H1 (cell line): ENCODE measurements at regions not wholly inside any gene's neighbourhood (a gene's known extent, or its start where the extent isn't known, plus 50 kb on each side); places are given as distances from the start of the nearest gene placed in this dataset.

Experiments used
- ASH2L ChIP-seq: fragments of 200-600, 300-600 bp; sonication (generic); IDR thresholded peaks from one replicate; pipeline ENCODE4 v1.7.1; 2017; ENCODE audit warnings: low read length
- BRCA1 ChIP-seq: IDR thresholded peaks from 2 replicates; pipeline ENCODE4 v1.6.1; 2012; ENCODE audit warnings: low read depth, low read length, improper control_type of control experiment
- CBX8 ChIP-seq: fragments of 300-800, 300-1000 bp; sonication (generic); IDR thresholded peaks from 2 replicates; pipeline ENCODE4 v1.7.1; 2016; ENCODE audit warnings: low read depth, low read length, borderline replicate concordance
- EP300 ChIP-seq, 2 experiments: IDR thresholded peaks; 1 replicate in 1 of 2; 2 replicates in 1 of 2; pipeline ENCODE4 v1.6.1; 2011 to 2012; ENCODE audit warnings: low read depth in 2 of 2, low read length in 2 of 2, mild to moderate bottlenecking in 2 of 2, borderline replicate concordance in 1 of 2, inconsistent platforms in 1 of 2, moderate library complexity in 1 of 2
- EZH2 ChIP-seq: fragments of 200-600 bp; sonication (generic); IDR thresholded peaks from 2 replicates; pipeline ENCODE4 v1.7.1; 2012; ENCODE audit warnings: low read depth, mild to moderate bottlenecking, moderate library complexity, low read length, inconsistent platforms; ENCODE audit not compliant: severe bottlenecking
- FOSL1 ChIP-seq: IDR thresholded peaks from 2 replicates; pipeline ENCODE4 v1.6.1; 2011; ENCODE audit warnings: mild to moderate bottlenecking, low read depth, low read length, moderate library complexity; ENCODE audit not compliant: insufficient read depth
- KDM4A ChIP-seq: IDR thresholded peaks from one replicate; pipeline ENCODE4 v1.7.1; 2012; ENCODE audit warnings: low read depth, mild to moderate bottlenecking, moderate library complexity, low read length, inconsistent platforms; ENCODE audit not compliant: severe bottlenecking
- KDM5A ChIP-seq: fragments of 200-600 bp; IDR thresholded peaks from 2 replicates; pipeline ENCODE4 v1.7.1; 2012; ENCODE audit warnings: mild to moderate bottlenecking, low read length, inconsistent platforms, mixed read lengths
- PHF8 ChIP-seq: fragments of 200-600 bp; sonication (generic); conservative IDR thresholded peaks from 2 replicates; pipeline ENCODE4 v1.7.1; 2012; ENCODE audit warnings: low read depth, mild to moderate bottlenecking, inconsistent platforms, low read length, moderate library complexity
- POU5F1 ChIP-seq: IDR thresholded peaks from 2 replicates; pipeline ENCODE4 v1.6.1; 2011; ENCODE audit warnings: low read depth, mild to moderate bottlenecking, low read length, moderate library complexity
- SP1 ChIP-seq: IDR thresholded peaks from 2 replicates; pipeline ENCODE4 v1.6.1; 2011; ENCODE audit warnings: low read depth, low read length
- SP2 ChIP-seq: IDR thresholded peaks from 2 replicates; pipeline ENCODE4 v1.6.1; 2012; ENCODE audit warnings: mild to moderate bottlenecking, low read length, inconsistent platforms
- TF ChIP-seq, protein P1 (sequence below): IDR thresholded peaks from 2 replicates; pipeline ENCODE4 v1.6.1; 2012; ENCODE audit warnings: inconsistent platforms

DNA sequence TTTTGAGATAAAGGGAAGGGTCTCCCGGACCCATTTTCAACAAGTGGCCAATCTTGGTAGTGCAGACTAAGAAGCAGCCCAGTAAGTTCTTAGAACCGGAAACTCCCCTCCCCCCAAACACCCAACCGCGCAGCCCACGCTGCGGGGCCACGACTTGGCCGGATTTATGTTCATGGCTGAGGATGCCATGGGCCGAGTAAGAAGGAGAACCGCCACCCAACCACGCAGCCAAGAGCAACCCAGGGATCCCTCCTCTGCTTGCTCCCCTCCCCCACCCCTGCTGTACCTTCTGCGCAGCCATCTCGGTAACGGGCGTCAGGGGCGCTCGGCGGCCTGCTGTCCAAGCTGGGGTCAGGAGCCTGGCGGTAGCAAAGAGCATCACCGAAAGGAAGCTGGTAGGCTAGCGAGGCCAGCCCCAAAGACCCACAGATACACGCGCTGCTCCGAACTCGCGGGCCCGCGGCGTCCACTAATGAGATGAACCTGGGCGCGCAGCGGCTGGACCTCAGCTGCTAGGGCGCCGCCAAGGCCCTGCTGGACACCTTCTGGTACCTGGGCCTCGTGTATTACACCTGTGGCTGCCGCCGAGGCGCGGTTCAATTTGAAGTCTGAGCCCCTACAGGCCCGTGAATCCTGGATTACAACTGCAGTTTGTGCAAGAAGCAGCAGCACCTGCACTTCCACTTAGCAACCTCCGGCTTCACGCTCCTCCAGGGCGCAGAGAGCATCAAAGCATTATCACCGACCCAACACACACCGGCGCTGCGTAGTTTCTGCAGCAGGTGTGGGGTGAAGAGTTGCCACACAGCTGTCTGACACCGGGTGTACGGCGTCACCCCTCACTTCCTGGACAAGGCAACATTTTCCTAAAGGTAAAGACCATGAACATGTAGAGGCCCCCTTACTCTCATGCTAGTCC is 63.4 kb downstream of the NUDT10 start (continued):
- TF ChIP-seq EP300 (IDR thresholded peaks at IDR 0.05; ENCODE audit: borderline replicate concordance in 1 of 2, low read depth in 2 of 2, low read length in 2 of 2) (no peak), PHF8 (no peak), BRCA1 (no peak), KDM4A (no peak), POU5F1 (no peak), KDM5A (no peak), EZH2 (no peak), FOSL1 (no peak), ASH2L (peak; percentile 21), SP2 (no peak), CBX8 (no peak), SP1 (no peak)
- TF ChIP-seq, protein P1, sequence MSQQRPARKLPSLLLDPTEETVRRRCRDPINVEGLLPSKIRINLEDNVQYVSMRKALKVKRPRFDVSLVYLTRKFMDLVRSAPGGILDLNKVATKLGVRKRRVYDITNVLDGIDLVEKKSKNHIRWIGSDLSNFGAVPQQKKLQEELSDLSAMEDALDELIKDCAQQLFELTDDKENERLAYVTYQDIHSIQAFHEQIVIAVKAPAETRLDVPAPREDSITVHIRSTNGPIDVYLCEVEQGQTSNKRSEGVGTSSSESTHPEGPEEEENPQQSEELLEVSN = 0 out of 2 replicates have a peak, but pooled peaks have one; percentile 50
